NCI-H2171 (cell line): ENCODE measurements at regions not wholly inside any gene's neighbourhood (a gene's known extent, or its start where the extent isn't known, plus 50 kb on each side); places are given as distances from the start of the nearest gene placed in this dataset.
"Not testable (repeated sequence)": the region's sequence is repeated elsewhere in the genome, so short reads cannot be mapped to it uniquely, and the experiment has no call there.

ENCODE experiments used
- DNase-seq: peaks from one replicate; lab custom pipeline; 2025; lab: John Stamatoyannopoulos, UW

DNA sequence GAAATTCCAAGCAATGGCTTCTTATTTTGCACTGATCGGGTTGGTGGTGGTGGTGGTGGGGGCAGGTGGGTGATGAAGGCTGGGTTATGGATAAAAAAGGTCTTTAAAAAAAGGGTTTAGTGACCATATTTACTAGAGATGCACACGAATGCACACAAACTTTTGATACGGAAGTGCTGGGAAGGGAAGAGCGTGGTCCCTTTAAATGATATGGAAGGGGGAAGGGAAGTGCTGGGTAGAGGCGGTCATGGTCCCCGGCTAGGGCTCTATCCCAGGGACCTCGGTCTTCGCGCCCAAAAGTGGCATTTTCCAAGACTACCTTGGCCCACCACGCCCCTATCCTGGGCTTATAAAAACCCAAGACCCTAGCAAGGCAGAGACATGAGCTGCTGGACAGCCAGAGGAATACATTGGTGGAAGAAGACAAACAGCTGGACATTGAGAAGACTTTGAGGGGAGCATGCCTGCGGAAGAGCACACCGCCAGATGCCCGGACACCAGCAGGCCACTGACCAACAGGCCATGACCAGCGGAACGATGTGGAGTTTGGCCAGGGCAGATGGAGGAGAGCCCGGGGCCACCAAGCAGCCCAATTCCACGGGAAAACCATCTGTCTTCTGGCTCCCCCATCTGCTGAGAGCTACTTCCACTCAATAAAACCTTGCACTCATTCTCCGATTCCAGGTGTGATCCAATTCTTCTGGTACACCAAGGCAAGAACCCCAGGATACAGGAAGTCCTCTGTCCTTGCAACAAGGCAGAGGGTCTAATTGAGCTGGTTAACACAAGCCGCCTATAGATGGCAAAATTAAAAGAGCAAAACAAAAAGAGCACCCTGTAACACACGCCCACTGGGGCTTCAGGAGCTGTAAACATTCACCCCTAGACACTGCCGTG lies 1720.2 kb downstream of the MRPL39 start:
- no peak for DNase-seq

- DNase-seq = no peak
Measured at GRCh38 chr21:23881783-23882182, 1725.5 kb downstream of the MRPL39 start.

DNA sequence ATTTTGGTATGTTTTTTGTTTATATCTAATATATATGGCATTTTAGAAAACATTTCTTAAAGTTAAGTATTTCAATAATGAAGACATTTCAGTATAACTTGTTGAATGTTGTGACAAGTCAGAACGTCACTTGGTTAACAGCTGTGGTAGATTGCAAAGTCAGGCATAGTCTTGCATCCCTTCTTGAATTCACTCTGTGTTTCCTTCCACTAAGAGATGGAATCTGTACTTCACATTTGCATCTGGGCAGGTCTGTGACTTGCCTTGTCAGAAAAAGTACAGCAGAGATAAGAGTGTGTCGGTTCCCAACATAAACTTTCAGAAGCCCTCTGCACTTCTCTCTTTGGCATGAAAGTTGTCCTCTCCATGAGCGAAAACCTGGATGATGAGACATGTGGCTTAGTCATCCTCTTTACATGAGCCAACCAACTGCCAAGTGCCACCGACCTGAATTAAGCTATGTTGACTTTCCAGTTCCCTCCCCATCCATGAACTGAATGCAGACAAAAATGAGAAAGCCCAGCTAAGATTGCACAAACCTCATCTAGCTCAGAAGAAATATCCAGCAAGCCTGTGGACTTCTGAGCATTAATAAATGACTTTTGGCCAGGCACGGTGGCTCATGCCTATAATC lies 1730.2 kb downstream of the MRPL39 start:
- no peak for DNase-seq

DNA sequence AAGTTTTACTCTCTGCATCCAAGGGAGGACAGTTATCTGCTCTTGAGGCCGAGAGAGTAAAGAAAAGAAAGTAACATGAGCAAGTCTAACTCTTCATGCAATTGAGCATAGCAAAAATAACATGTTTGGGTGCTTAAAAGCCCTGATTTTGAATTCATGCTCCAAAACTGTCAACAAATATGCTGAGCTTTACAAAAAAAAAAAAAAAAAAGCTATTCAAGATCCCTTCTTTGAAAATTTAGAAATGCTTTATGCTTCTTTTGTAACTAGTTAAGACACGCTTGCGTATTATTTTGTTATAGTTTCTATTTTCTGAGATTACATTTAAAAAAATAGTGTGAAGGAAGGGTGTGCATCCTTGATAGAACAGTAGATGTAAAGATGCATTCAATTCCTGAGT lies 1733.0 kb downstream of the MRPL39 start:
- DNase-seq = no peak

GRCh38 chr21:23861911-23862504 lies 1745.3 kb downstream of the MRPL39 start:
- no peak for DNase-seq

DNA sequence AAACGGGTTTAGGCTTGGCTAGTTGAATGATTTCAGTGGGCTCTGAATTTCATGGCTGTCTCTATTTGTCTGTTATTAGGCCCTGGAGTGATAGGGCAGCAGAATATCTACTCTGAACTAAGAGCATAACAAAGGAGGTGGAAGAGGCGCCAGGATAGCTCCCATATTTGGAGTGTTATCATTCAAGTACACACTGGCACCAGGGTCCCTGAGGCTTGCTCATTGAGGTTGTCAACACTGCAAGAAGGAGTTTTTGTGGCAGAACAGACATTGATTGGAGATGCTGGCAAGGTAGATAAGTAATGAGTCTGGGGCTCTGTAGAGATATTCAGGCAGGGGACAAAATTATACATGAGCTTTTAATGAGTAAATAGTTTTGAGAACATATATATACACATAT lies 1748.4 kb downstream of the MRPL39 start:
- DNase-seq = no peak

DNA sequence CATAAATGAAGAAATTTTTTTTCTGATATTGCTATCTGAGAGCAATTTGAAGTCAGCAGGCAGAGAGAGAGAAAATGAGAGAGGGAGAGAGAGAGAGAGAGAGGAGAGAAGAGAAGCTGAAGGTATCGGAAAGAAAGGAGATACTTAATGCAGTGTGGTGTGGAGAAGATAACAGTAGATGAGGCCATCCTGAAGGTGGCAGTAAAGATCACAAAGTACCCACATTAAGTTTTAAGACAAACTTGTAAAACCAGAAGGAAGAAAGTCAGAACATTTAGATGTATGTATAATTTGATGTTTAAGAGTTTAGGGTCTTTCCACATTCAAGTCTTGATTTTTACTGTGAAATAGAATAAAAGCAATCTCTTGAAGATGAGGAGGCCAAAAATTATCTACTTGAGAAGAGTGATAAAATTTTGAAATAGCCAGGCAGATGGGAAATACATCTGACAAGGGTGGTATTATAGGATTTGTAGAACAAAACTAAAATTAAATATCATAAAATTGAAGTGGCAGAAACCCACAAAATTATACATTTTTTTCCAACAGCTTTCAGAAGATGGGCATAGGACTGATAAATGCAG lies 1753.4 kb downstream of the MRPL39 start:
- DNase-seq = no peak

DNA sequence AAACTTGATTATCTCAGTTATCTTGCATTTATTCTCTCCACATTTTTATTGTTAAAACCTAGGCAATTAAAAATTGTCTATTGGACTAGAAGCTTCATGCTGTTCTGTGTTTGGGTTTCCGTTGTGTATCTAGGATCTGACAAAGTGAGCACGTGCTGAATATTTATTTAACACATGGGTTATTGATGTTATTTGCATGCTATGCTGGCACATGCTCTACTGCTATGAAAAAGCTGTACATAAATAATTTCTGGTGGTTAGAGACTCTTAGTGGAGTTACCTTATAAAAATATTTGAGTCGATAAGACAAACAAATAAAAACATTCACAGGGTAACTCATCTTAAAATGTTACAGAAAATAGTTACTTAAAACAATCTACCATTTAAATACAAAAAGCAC lies 1769.7 kb downstream of the MRPL39 start:
- no peak for DNase-seq

DNA sequence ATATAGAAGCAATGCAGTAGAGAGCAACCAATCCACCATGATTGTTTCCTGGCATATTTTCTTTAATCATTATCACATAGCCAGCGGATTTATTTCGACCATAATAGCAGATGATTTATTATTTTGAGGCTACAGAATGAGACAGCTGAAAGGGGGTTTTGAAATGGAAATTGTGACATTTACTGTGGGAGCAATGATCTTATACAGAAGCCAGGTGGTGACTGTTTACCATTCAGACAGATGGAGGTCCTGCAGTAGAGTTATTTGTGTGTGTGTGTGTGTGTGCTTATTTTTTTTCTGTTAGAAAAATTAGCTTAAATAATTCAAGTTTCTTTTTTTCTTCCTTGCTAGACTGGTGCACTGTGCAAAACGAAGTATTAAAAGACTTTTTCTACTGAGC lies 1784.5 kb downstream of the MRPL39 start:
- DNase-seq = no peak

GRCh38 chr21:23817337-23817736 lies 1789.9 kb downstream of the MRPL39 start:
- no peak for DNase-seq

- DNase-seq = no peak
Measured at GRCh38 chr21:23812485-23812884, 1794.8 kb downstream of the MRPL39 start.

GRCh38 chr21:23811805-23812204 lies 1795.5 kb downstream of the MRPL39 start:
- no peak for DNase-seq

DNA sequence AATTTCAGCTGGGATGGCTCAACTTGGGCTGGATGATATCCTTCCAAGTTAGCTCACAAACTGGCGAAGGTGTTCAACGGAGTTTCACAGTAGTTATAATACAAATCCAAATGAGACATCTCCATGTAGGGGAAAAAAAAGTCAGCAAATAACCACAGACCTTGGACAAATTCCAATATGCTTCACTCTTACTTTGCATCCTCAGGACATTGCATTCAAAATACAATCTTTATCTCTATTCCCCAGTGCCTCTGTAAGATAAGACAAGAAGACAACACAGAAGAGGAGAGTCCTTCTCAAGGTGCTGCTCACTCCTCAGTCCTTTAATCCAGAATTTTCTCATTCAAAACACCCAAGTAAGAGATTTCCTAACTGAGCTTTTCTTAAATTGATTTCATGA lies 1797.7 kb downstream of the MRPL39 start:
- no peak for DNase-seq

DNA sequence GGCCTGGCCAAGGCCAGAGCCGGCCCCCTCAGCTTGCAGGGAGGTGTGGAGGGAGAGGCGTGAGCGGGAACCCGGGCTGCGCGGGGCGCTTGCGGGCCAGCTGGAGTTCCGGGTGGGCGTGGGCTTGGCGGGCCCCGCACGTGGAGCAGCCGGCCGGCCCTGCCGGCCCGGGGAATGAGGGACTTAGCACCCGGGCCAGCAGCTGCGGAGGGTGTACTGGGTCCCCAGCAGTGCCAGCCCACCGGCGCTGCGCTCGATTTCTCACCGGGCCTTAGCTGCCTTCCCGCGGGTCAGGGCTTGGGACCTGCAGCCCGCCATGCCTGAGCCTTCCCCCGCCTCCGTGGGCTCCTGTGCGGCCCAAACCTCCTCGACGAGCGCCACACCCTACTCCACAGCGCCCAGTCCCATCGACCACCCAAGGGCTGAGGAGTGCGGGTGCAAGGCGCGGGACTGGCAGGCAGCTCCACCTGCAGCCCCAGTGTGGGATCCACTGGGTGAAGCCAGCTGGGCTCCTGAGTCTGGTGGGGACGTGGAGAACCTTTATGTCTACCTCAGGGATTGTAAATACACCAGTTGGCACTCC lies 1800.2 kb downstream of the MRPL39 start:
- DNase-seq = not testable (repeated sequence)

GRCh38 chr21:23804866-23805265 lies 1802.4 kb downstream of the MRPL39 start:
- no peak for DNase-seq

DNA sequence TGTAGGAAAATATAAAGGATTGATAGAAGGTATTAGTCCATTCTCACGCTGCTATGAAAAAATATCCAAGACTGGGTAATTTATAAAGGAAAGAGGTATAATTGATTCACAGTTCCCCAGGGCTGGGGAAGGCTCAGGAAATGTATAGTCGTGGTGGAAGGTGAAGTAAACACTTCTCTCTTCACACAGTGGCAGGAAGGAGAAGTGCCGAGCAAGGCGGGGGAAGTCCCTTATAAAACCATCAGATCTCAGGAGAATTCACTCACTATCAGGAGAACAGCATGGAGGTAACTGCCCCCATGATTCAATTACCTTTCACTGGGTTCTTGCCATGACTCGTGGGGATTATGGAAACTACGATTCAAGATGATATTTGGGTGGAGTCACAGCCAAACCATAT lies 1806.0 kb downstream of the MRPL39 start:
- DNase-seq = no peak

GRCh38 chr21:23799376-23799775 lies 1807.9 kb downstream of the MRPL39 start:
- DNase-seq = no peak

GRCh38 chr21:23792300-23792699 lies 1815.0 kb downstream of the MRPL39 start:
- no peak for DNase-seq

DNA sequence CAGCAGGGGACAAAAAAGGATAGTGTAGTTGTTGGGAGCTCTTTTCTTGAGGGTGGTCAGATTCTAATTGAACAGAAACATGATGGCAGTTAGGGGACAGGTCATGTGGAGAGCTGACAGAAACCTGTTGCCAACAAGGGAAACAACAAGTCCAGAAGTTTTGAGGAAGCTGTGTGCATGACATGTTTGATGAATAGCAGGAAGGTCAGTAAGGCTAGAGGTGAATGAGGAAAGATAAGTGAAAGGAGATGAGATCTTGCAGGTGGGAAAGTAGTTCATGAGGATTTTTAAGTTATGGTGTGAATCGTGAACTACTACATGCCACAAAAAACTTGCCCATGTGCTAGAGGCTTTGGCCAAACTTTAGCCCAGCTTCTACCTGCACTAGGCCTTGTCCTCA lies 1817.4 kb downstream of the MRPL39 start:
- DNase-seq = no peak

DNA sequence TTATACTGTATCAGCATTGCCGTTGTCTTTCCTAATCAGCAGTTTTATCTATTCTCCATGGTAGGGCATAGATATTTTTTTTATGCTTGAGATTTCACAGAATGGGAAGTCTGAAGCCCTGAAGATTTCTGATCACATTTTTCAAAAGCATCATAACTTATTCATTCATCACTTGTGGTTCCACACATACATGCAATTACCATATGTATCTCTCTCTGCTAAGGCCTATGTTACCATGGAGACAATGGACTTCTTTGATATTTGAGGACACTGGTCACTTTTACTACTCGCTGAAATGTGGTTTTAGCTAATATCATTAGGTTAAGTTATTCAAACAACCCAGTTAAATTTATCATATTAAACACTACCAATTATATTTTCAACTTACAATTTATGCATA lies 1827.0 kb downstream of the MRPL39 start:
- DNase-seq = no peak

- no peak for DNase-seq
Measured at GRCh38 chr21:23743821-23744220, 1863.5 kb downstream of the MRPL39 start.

GRCh38 chr21:23740463-23740862 lies 1866.8 kb downstream of the MRPL39 start:
- no peak for DNase-seq
